SK-N-SH (cell line): ENCODE measurements at regions not wholly inside any gene's neighbourhood (a gene's known extent, or its start where the extent isn't known, plus 50 kb on each side); places are given as distances from the start of the nearest gene placed in this dataset.

Experiments
- CTCF ChIA-PET: fragments of 300-600, 350-600 bp; formaldehyde crosslinking; extraction: SDS; loops from one replicate; lab custom pipeline; 2021; lab: Yijun Ruan, JAX
- POLR2A ChIA-PET: fragments of 350-600 bp; sonication (Branson Sonifier 250); formaldehyde crosslinking; extraction: SDS; loops from one replicate; lab custom pipeline; 2020; ENCODE audit warnings: antibody characterized with exemption, inconsistent platforms; lab: Yijun Ruan, JAX
- DNase-seq: peaks from one replicate; pipeline ENCODE4 v3.0.0; 2012
- H2AFZ ChIP-seq: fragments of 200-600 bp; sonication (generic); 2 replicates; pipeline ENCODE4 v1.8.1; 2016; ENCODE audit warnings: antibody characterized with exemption, mild to moderate bottlenecking, low read depth
- H3F3A ChIP-seq: fragments of 200-600 bp; sonication (generic); replicated peaks from 2 replicates; pipeline ENCODE3; 2016; ENCODE audit warnings: antibody characterized with exemption, mild to moderate bottlenecking; ENCODE audit not compliant: insufficient read depth
- H3K27ac ChIP-seq, 2 experiments: fragments of 200-500 bp in 1 of 2; fragments of 200-600 bp in 1 of 2; sonication (Bioruptor generic) in 1 of 2; sonication (generic), shearing (Covaris generic) in 1 of 2; 2 replicates each; pipeline versions ENCODE4 v1.5.1 to v1.6.1; 2014 to 2016; ENCODE audit warnings: low read depth in 2 of 2, inconsistent platforms in 1 of 2, low read length in 1 of 2, mild to moderate bottlenecking in 1 of 2, mixed read lengths in 1 of 2
- H3K27me3 ChIP-seq: fragments of 200-600 bp; sonication (generic), shearing (Covaris generic); 2 replicates; pipeline ENCODE4 v1.6.1; 2016; ENCODE audit warnings: mixed run types; ENCODE audit not compliant: insufficient read depth
- H3K36me3 ChIP-seq, 2 experiments: fragments of 200-500 bp in 1 of 2; fragments of 200-600 bp in 1 of 2; sonication (Bioruptor generic) in 1 of 2; sonication (generic) in 1 of 2; replicated peaks in 1 of 2; 2 replicates each; pipeline versions ENCODE3 to v1.5.1; 2014 to 2016; ENCODE audit warnings: low read length in 1 of 2, mild to moderate bottlenecking in 1 of 2; ENCODE audit not compliant: insufficient read depth in 2 of 2, control insufficient read depth in 1 of 2
- H3K4me1 ChIP-seq, 2 experiments: fragments of 200-500 bp in 1 of 2; fragments of 200-600 bp in 1 of 2; sonication (Bioruptor generic) in 1 of 2; sonication (generic), shearing (Covaris generic) in 1 of 2; 2 replicates each; pipeline versions ENCODE4 v1.5.1 to v1.6.1; 2014 to 2016; ENCODE audit warnings: low read depth in 1 of 2, low read length in 1 of 2, mixed run types in 1 of 2; ENCODE audit not compliant: insufficient read depth in 2 of 2, control insufficient read depth in 1 of 2
- H3K4me2 ChIP-seq: fragments of 200-600 bp; sonication (generic), shearing (Covaris generic); 2 replicates; pipeline ENCODE4 v1.6.1; 2017; ENCODE audit warnings: mixed run types
- H3K4me3 ChIP-seq, 2 experiments: fragments of 200-500 bp in 1 of 2; fragments of 200-600 bp in 1 of 2; sonication (Bioruptor generic) in 1 of 2; sonication (generic), shearing (Covaris generic) in 1 of 2; 2 replicates each; pipeline versions ENCODE4 v1.5.1 to v1.8.1; 2014 to 2016; ENCODE audit warnings: low read depth in 2 of 2, inconsistent platforms in 1 of 2, low read length in 1 of 2, mild to moderate bottlenecking in 1 of 2, mixed read lengths in 1 of 2, moderate library complexity in 1 of 2
- H3K79me2 ChIP-seq: fragments of 200-600 bp; sonication (generic); 2 replicates; pipeline ENCODE4 v1.8.1; 2017; ENCODE audit warnings: mild to moderate bottlenecking; ENCODE audit not compliant: insufficient read depth
- H3K9ac ChIP-seq: fragments of 200-600 bp; sonication (generic); 2 replicates; pipeline ENCODE4 v1.6.1; 2017; ENCODE audit warnings: mixed run types
- H3K9me2 ChIP-seq: fragments of 200-600 bp; sonication (generic); 2 replicates; pipeline ENCODE4 v1.6.1; 2017; ENCODE audit warnings: mixed run types
- H3K9me3 ChIP-seq: fragments of 200-600 bp; sonication (generic); 2 replicates; pipeline ENCODE4 v1.6.1; 2017; ENCODE audit warnings: mixed run types, mild to moderate bottlenecking, moderate library complexity
- H4K20me1 ChIP-seq: fragments of 200-600 bp; sonication (generic); 2 replicates; pipeline ENCODE4 v1.6.1; 2017; ENCODE audit warnings: mild to moderate bottlenecking, mixed run types; ENCODE audit not compliant: insufficient read depth
- CHD2 ChIP-seq: fragments of 150-350 bp; IDR thresholded peaks from 2 replicates; pipeline ENCODE4 v1.6.1; 2018; ENCODE audit warnings: low read length; ENCODE audit not compliant: partially characterized antibody
- CTCF ChIP-seq: fragments of 200-600 bp; sonication (generic); IDR thresholded peaks from 2 replicates; pipeline ENCODE4 v1.6.1; 2017; ENCODE audit warnings: antibody characterized with exemption, mild to moderate bottlenecking, moderate library complexity
- ELF1 ChIP-seq: IDR thresholded peaks from 2 replicates; pipeline ENCODE4 v1.4.0; 2012
- EZH2phosphoT487 ChIP-seq: fragments of 200-600 bp; sonication (generic); IDR thresholded peaks from 2 replicates; pipeline ENCODE4 v1.6.1; 2017; ENCODE audit warnings: low read depth, mixed run types, mild to moderate bottlenecking, antibody characterized with exemption, moderate library complexity, borderline replicate concordance
- GATA2 ChIP-seq: sonication (generic); formaldehyde crosslinking; IDR thresholded peaks from 2 replicates; pipeline ENCODE4 v1.5.0; 2020; ENCODE audit warnings: mild to moderate bottlenecking, missing genetic modification reagents
- IRF3 ChIP-seq: fragments of 150-350 bp; IDR thresholded peaks from 2 replicates; pipeline ENCODE4 v1.6.1; 2016; ENCODE audit warnings: mild to moderate bottlenecking, low read depth, low read length
- JUND ChIP-seq: IDR thresholded peaks from 2 replicates; pipeline ENCODE4 v1.4.0; 2012
- MAX ChIP-seq: IDR thresholded peaks from 2 replicates; pipeline ENCODE4 v1.4.0; 2012; ENCODE audit warnings: low read depth
- MEF2A ChIP-seq: IDR thresholded peaks from 2 replicates; pipeline ENCODE4 v1.4.0; 2012; ENCODE audit warnings: low read depth, borderline replicate concordance
- MXI1 ChIP-seq: IDR thresholded peaks from 2 replicates; pipeline ENCODE4 v1.6.1; 2012; ENCODE audit warnings: mild to moderate bottlenecking, low read depth, low read length, improper control_type of control experiment
- PBX3 ChIP-seq: IDR thresholded peaks from 2 replicates; pipeline ENCODE4; 2012
- RAD21 ChIP-seq: IDR thresholded peaks from 2 replicates; pipeline ENCODE4 v1.6.1; 2012; ENCODE audit warnings: mild to moderate bottlenecking, low read length
- RCOR1 ChIP-seq: fragments of 150-350 bp; IDR thresholded peaks from 2 replicates; pipeline ENCODE4 v1.6.1; 2017; ENCODE audit warnings: antibody characterized with exemption, low read length
- RFX5 ChIP-seq: IDR thresholded peaks from 2 replicates; pipeline ENCODE4 v1.6.1; 2012; ENCODE audit warnings: mild to moderate bottlenecking, improper control_type of control experiment, low read length
- TEAD4 ChIP-seq: IDR thresholded peaks from 2 replicates; pipeline ENCODE4 v1.4.0; 2012; ENCODE audit warnings: mild to moderate bottlenecking, borderline replicate concordance; ENCODE audit not compliant: insufficient read depth
- USF1 ChIP-seq: IDR thresholded peaks from 2 replicates; pipeline ENCODE4 v1.4.0; 2012; ENCODE audit warnings: low read depth, borderline replicate concordance
- USF2 ChIP-seq: fragments of 150-350 bp; IDR thresholded peaks from 2 replicates; pipeline ENCODE4 v1.6.1; 2017; ENCODE audit warnings: antibody characterized with exemption, low read length, low read depth, borderline replicate concordance
- YY1 ChIP-seq: IDR thresholded peaks from 2 replicates; pipeline ENCODE4 v1.4.0; 2012; ENCODE audit warnings: low read depth, mild to moderate bottlenecking
- ZBTB33 ChIP-seq: IDR thresholded peaks from 2 replicates; pipeline ENCODE4 v1.4.0; 2012; ENCODE audit warnings: low read depth, borderline replicate concordance

- no peak for TF ChIP-seq CHD2
- no peak for TF ChIP-seq MXI1
- TF ChIP-seq YY1: no peak
Observed at GRCh38 chr13:53513226-53513625, 484.6 kb downstream of the OLFM4 start (continued).

GRCh38 chr13:53520132-53520531, 491.5 kb downstream of the OLFM4 start:
- H3K4me1 ChIP-seq: no peaks in the 10 kb centered on the region
- H3K4me2 ChIP-seq: no peak overlapping the region
- H3K9ac ChIP-seq: no peak overlapping the region
- H3K36me3 ChIP-seq: no peaks in the 10 kb centered on the region
- no peak for DNase-seq
- CTCF ChIA-PET: no interaction called here
- POLR2A ChIA-PET: no interaction called here
- H4K20me1 ChIP-seq: no peaks in the 10 kb centered on the region
- H3K9me2 ChIP-seq: no peaks in the 10 kb centered on the region
- no peaks in the 10 kb centered on the region for H3K27me3 ChIP-seq
- H3K79me2 ChIP-seq: no peaks in the 10 kb centered on the region
- H3K9me3 ChIP-seq: no peaks in the 10 kb centered on the region; the same call in 1 of the 2 replicates
- TF ChIP-seq JUND (no peak), MEF2A (no peak), ELF1 (no peak), GATA2 (CRISPR knock-in tag) (no peak), MAX (no peak), RCOR1 (no peak), PBX3 (no peak), USF2 (no peak), ZBTB33 (no peak), CTCF (no peak), MXI1 (no peak), EZH2phosphoT487 (no peak), TEAD4 (no peak), USF1 (no peak), RFX5 (no peak), YY1 (no peak), IRF3 (no peak), RAD21 (no peak), CHD2 (no peak)
- no peak overlapping the region for H3K4me3 ChIP-seq
- no peak overlapping the region for H2AFZ ChIP-seq
- no peaks in the 10 kb centered on the region for H3F3A ChIP-seq
- no peak overlapping the region for H3K27ac ChIP-seq
